ENCODE measurements at regions not wholly inside any gene's neighbourhood (a gene's known extent, or its start where the extent isn't known, plus 50 kb on each side); places are given as distances from the start of the nearest gene placed in this dataset.
"Not testable (repeated sequence)": the region's sequence is repeated elsewhere in the genome, so short reads cannot be mapped to it uniquely, and the experiment has no call there.

DNA sequence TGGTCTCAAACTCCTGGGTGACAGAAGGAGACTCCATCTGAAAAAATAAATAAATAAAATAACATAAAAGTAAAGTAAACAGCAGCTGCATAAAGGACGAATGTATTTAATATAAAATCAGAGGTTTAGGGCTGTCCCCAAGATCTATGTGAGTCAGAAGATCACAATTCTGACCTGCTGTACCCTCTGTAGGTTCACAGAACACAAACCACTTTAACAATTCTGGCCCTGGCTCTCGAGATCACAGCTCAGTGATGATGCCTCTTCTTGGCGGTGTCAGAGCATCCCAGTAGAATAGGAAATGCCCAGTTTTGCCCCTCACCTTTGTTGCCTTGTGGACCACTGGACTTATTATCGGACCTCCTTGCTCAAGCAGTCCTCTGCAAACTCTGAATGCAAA, 380.9 kb downstream of the TLE1 start:
- POLR2A ChIA-PET, result no interaction called here
- TF ChIP-seq, protein P1, sequence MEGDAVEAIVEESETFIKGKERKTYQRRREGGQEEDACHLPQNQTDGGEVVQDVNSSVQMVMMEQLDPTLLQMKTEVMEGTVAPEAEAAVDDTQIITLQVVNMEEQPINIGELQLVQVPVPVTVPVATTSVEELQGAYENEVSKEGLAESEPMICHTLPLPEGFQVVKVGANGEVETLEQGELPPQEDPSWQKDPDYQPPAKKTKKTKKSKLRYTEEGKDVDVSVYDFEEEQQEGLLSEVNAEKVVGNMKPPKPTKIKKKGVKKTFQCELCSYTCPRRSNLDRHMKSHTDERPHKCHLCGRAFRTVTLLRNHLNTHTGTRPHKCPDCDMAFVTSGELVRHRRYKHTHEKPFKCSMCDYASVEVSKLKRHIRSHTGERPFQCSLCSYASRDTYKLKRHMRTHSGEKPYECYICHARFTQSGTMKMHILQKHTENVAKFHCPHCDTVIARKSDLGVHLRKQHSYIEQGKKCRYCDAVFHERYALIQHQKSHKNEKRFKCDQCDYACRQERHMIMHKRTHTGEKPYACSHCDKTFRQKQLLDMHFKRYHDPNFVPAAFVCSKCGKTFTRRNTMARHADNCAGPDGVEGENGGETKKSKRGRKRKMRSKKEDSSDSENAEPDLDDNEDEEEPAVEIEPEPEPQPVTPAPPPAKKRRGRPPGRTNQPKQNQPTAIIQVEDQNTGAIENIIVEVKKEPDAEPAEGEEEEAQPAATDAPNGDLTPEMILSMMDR (IDR thresholded peaks at IDR 0.05; ENCODE audit: insufficient read depth, low read length, missing control alignments), result no peak
- CTCF ChIA-PET, result interaction anchor here (1.0 kb wide), 1 partner anchor 1298 kb away, joined by 3 read pairs; no protein-coding TSS in a partner anchor
- DNase-seq (ENCODE audit: low read depth, low spot score), result no peak
- H3K4me3 ChIP-seq (ENCODE audit: low read depth, low read length), result no peak overlapping the region

DNA sequence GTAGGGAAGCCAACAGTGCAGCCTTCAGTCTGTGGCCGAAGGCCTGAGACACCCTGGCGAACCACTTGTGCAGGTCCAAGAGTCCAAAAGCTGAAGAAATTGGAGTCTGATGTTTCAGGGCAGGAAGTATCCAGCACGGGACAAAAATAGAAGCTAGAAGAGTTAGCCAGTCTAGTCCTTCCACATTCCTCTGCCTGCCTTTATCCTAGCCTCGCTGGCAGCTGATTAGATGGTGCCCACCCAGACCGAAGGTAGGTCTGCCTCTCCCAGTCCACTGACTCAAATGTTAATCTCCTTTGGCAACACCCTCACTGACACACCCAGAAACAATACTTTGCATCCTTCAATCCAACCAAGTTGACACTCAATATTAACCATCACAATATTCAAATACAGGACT, 381.6 kb downstream of the TLE1 start:
- POLR2A ChIA-PET; DNase-seq (ENCODE audit: low read depth, low spot score); H3K4me3 ChIP-seq (ENCODE audit: low read depth, low read length): not testable (repeated sequence)
- CTCF ChIA-PET, result interaction anchor here (1.0 kb wide), 1 partner anchor 1298 kb away, joined by 3 read pairs; no protein-coding TSS in a partner anchor

DNA sequence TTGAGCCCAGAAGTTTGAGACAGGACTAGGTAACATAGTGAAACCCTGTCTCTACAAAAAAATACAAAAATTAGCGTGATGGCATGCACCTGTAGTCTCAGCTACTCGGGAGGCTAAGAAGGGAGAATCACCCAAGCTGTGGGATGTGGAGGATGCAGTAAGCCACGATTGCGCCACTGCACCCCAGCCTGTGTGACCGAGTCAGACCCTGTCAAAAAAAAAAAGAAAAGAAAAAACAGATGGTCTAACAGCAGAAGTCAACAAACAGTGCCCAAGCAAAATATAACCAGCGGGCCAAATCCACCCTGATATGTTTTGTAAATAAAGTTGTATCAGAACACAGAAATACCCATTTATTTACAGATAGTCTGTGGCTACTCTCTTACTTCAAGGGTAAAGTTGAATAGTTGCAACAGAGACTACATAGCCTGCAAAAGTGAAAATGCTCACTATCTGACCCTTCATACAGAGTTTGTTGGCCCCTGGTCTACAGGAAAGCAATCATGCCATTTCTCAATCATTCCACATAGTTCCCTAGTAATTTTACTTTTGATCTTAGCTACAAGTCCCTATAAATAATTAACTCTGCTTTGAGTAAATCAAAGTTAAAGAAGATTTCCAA, 383.7 kb downstream of the TLE1 start:
- ChIA-PET CTCF (no interaction called here), POLR2A (no interaction called here)
- TF ChIP-seq, protein P1 (IDR thresholded peaks at IDR 0.05; ENCODE audit: insufficient read depth, low read length, missing control alignments), result no peak
- H3K4me3 ChIP-seq (ENCODE audit: low read depth, low read length), result no peak overlapping the region
- no peak for DNase-seq (ENCODE audit: low read depth, low spot score)

DNA sequence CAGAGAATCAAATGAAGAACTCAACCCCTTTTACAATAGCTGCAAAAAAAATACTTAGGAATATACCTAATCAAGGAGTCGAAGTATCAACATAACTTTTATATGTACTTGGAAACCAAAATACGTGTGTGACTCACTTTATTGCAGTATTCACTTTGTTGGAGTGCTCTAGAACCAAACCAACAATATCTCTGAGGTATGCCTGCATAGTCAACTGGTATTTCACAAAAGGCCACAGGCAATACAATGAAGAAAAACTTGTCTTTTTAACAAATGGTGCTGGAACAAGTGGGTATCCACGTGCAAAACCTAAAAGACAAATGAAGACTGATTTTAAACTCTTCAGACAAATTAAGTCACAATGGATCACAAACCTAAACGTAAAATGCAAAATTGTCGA, 385.7 kb downstream of the TLE1 start:
- TF ChIP-seq, protein P1 (IDR thresholded peaks at IDR 0.05; ENCODE audit: insufficient read depth, low read length, missing control alignments), result no peak
- H3K4me3 ChIP-seq (ENCODE audit: low read depth, low read length), result no peak overlapping the region
- POLR2A ChIA-PET, result no interaction called here
- CTCF ChIA-PET, result no interaction called here
- no peak for DNase-seq (ENCODE audit: low read depth, low spot score)

DNA sequence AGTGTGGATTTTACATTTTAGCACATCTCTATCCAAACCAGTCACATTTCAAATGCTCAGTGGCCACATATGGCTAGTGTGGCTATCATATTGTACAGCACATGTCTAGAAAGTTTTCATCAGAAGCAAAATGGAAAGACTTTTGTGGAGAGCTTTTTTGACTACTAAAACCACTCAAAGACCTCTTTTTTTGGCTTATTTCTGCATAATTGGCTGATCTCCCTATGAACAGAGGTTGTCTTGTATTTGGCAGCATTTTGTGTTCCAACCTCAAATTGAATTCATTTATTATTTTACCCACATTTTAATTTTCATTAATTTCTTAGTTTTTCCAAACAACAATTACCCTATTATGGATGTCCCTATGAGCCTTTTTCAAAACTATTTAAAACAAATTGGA, 395.7 kb downstream of the TLE1 start:
- no peak overlapping the region for H3K4me3 ChIP-seq (ENCODE audit: low read depth, low read length)
- POLR2A ChIA-PET, result no interaction called here
- TF ChIP-seq, protein P1 (IDR thresholded peaks at IDR 0.05; ENCODE audit: insufficient read depth, low read length, missing control alignments), result no peak
- CTCF ChIA-PET, result no interaction called here
- DNase-seq (ENCODE audit: low read depth, low spot score), result no peak

DNA sequence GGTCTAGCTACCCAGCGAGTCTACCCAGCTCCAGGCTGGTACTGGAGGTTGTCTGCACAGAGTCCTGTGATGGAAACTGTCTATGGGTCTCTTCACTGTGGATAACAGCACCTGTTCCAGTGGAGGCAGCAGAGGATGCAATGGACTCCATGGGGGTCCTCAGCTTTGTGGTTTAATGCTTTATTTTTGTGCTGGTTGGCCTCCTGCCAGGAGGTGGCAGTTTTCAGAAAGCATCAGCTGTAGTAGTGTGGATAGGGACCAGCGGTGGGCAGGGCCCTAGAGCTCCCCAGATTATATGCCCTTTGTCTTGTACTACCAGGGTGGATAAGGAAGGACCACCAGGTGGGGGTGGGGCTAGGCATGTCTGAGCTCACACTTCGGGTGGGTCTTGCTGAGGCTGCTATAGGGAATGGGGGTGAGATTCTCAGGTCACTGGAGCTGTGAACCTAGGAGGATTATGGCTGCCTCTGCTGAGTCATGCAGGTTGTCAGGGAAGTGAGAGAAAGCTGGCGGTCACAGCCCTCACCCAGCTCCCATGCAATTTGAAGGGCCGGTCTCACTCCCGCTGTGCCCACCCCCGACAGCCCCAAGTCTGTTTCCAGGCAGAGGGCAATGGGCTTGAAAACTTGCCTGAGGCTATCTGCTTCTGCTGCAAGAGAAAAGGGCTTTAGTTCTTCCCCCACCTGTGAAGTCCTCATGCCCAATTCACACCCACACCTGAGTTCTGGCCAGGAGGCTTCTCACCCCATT, 397.1 kb downstream of the TLE1 start:
- TF ChIP-seq, protein P1 (IDR thresholded peaks at IDR 0.05; ENCODE audit: insufficient read depth, low read length, missing control alignments), result no peak
- no peak overlapping the region for H3K4me3 ChIP-seq (ENCODE audit: low read depth, low read length)
- POLR2A ChIA-PET, result no interaction called here
- DNase-seq (ENCODE audit: low read depth, low spot score), result no peak
- CTCF ChIA-PET, result no interaction called here

DNA sequence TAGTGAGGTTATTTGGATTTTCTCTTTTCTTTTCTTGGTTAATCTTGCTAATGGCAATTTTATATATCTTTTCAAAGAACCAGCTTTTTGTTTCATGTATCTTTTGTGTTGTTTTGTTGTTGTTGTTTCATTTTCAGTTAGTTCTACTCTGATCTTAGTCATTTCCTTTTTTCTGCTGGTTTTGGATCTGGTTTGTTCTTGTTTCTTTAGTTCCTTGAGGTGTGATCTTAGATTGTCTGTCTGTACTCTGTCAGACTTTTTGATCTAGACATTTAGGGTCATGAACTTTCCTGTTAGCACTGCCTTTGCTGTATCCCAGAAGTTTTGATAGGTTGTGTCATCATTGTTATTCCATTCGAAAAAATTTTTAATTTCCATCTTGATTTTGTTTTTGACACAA, 399.7 kb downstream of the TLE1 start:
- CTCF ChIA-PET, result no interaction called here

More for the DNA sequence above, 399.7 kb downstream of the TLE1 start:
- TF ChIP-seq, protein P1 (IDR thresholded peaks at IDR 0.05; ENCODE audit: insufficient read depth, low read length, missing control alignments), result no peak
- H3K4me3 ChIP-seq (ENCODE audit: low read depth, low read length), result no peak overlapping the region
- no peak for DNase-seq (ENCODE audit: low read depth, low spot score)
- POLR2A ChIA-PET, result no interaction called here
